T-helper 2 cell treated with Interferon-gamma antibody and Interleukin-4, amounts not matched to agents 5 μg/mL and 100 μg/mL, for 36 hours (primary cell): ENCODE measurements at regions not wholly inside any gene's neighbourhood (a gene's known extent, or its start where the extent isn't known, plus 50 kb on each side); places are given as distances from the start of the nearest gene placed in this dataset.
"Not testable (repeated sequence)": the region's sequence is repeated elsewhere in the genome, so short reads cannot be mapped to it uniquely, and the experiment has no call there.

Source experiments
- DNase-seq: peaks from one replicate; pipeline ENCODE4 v3.0.0; 2021; ENCODE audit warnings: low spot score
- H3K27ac Mint-ChIP-seq: one replicate; pipeline ENCODE4 v1.8.0; 2021; ENCODE audit warnings: mild to moderate bottlenecking, mixed read lengths
- H3K27me3 Mint-ChIP-seq: one replicate; pipeline ENCODE4 v1.8.0; 2021; ENCODE audit warnings: low read depth, mixed read lengths
- H3K36me3 Mint-ChIP-seq: one replicate; pipeline ENCODE4 v1.8.0; 2021; ENCODE audit warnings: low read depth, mixed read lengths
- H3K4me1 Mint-ChIP-seq: one replicate; pipeline ENCODE4 v1.8.0; 2021; ENCODE audit warnings: low read depth, mixed read lengths
- H3K4me3 Mint-ChIP-seq: one replicate; pipeline ENCODE4 v1.8.0; 2022; ENCODE audit warnings: mild to moderate bottlenecking, moderate library complexity, mixed read lengths
- H3K9me3 Mint-ChIP-seq: one replicate; pipeline ENCODE4 v1.8.0; 2021; ENCODE audit warnings: mixed read lengths

GRCh38 chr4:126539771-126540170, 1093.0 kb upstream of the INTU start:
- Mint-ChIP-seq H3K4me3 (no peak overlapping the region), H3K27me3 (no peaks in the 10 kb centered on the region), H3K9me3 (peaks cover 4% of the 10 kb centered on the region), H3K4me1 (no peaks in the 10 kb centered on the region), H3K36me3 (no peaks in the 10 kb centered on the region), H3K27ac (no peak overlapping the region)
- no peak for DNase-seq

- DNase-seq, result no peak
- no peak overlapping the region for H3K4me3 Mint-ChIP-seq
- no peaks in the 10 kb centered on the region for H3K27me3 Mint-ChIP-seq
- H3K4me1 Mint-ChIP-seq, result no peaks in the 10 kb centered on the region
- peaks cover 4% of the 10 kb centered on the region for H3K9me3 Mint-ChIP-seq
- H3K36me3 Mint-ChIP-seq, result no peaks in the 10 kb centered on the region
- no peak overlapping the region for H3K27ac Mint-ChIP-seq
Measured at GRCh38 chr4:126541820-126542219, 1090.9 kb upstream of the INTU start.

GRCh38 chr4:126544276-126544675, 1088.5 kb upstream of the INTU start:
- no peaks in the 10 kb centered on the region for H3K9me3 Mint-ChIP-seq
- no peaks in the 10 kb centered on the region for H3K36me3 Mint-ChIP-seq
- no peaks in the 10 kb centered on the region for H3K27me3 Mint-ChIP-seq
- H3K4me3 Mint-ChIP-seq, result no peak overlapping the region
- no peak overlapping the region for H3K27ac Mint-ChIP-seq
- no peaks in the 10 kb centered on the region for H3K4me1 Mint-ChIP-seq
- no peak for DNase-seq

- DNase-seq, H3K36me3 Mint-ChIP-seq, H3K27me3 Mint-ChIP-seq: not testable (repeated sequence)
Measured at GRCh38 chr4:126546197-126546596, 1086.6 kb upstream of the INTU start.

GRCh38 chr4:126547352-126547751, 1085.4 kb upstream of the INTU start:
- no peak overlapping the region for H3K4me3 Mint-ChIP-seq
- no peaks in the 10 kb centered on the region for H3K27me3 Mint-ChIP-seq
- DNase-seq, result no peak
- no peaks in the 10 kb centered on the region for H3K36me3 Mint-ChIP-seq
- H3K27ac Mint-ChIP-seq, result no peak overlapping the region
- H3K9me3 Mint-ChIP-seq, result no peaks in the 10 kb centered on the region
- H3K4me1 Mint-ChIP-seq, result no peaks in the 10 kb centered on the region

More at GRCh38 chr4:126546197-126546596, 1086.6 kb upstream of the INTU start:
- not testable (repeated sequence) for H3K9me3 Mint-ChIP-seq, H3K4me3 Mint-ChIP-seq, H3K27ac Mint-ChIP-seq, H3K4me1 Mint-ChIP-seq

GRCh38 chr4:126548890-126549289, 1083.9 kb upstream of the INTU start:
- H3K36me3 Mint-ChIP-seq, result no peaks in the 10 kb centered on the region
- H3K4me1 Mint-ChIP-seq, result no peaks in the 10 kb centered on the region
- no peaks in the 10 kb centered on the region for H3K27me3 Mint-ChIP-seq
- no peak overlapping the region for H3K27ac Mint-ChIP-seq
- no peak overlapping the region for H3K4me3 Mint-ChIP-seq
- no peaks in the 10 kb centered on the region for H3K9me3 Mint-ChIP-seq
- no peak for DNase-seq

- DNase-seq, result no peak
- Mint-ChIP-seq H3K27me3 (no peaks in the 10 kb centered on the region), H3K4me3 (no peak overlapping the region), H3K4me1 (no peaks in the 10 kb centered on the region), H3K36me3 (no peaks in the 10 kb centered on the region), H3K27ac (no peak overlapping the region), H3K9me3 (peaks cover 14% of the 10 kb centered on the region)
Measured at GRCh38 chr4:126552321-126552720, 1080.4 kb upstream of the INTU start.

- Mint-ChIP-seq H3K4me1 (no peaks in the 10 kb centered on the region), H3K9me3 (peaks cover 14% of the 10 kb centered on the region), H3K4me3 (no peak overlapping the region), H3K36me3 (no peaks in the 10 kb centered on the region), H3K27me3 (no peaks in the 10 kb centered on the region), H3K27ac (no peak overlapping the region)
- no peak for DNase-seq
Measured at GRCh38 chr4:126553248-126553647, 1079.5 kb upstream of the INTU start.

- Mint-ChIP-seq H3K36me3 (no peaks in the 10 kb centered on the region), H3K9me3 (peaks cover 18% of the 10 kb centered on the region), H3K27me3 (no peaks in the 10 kb centered on the region), H3K27ac (no peak overlapping the region), H3K4me1 (no peaks in the 10 kb centered on the region), H3K4me3 (no peak overlapping the region)
- DNase-seq, result no peak
Measured at GRCh38 chr4:126558596-126558995, 1074.2 kb upstream of the INTU start.

GRCh38 chr4:126559961-126560360, 1072.8 kb upstream of the INTU start:
- Mint-ChIP-seq H3K36me3 (no peaks in the 10 kb centered on the region), H3K27me3 (no peaks in the 10 kb centered on the region), H3K9me3 (peaks cover 15% of the 10 kb centered on the region), H3K4me3 (no peak overlapping the region), H3K4me1 (no peaks in the 10 kb centered on the region), H3K27ac (no peak overlapping the region)
- DNase-seq, result no peak

GRCh38 chr4:126560794-126561193, 1072.0 kb upstream of the INTU start:
- no peaks in the 10 kb centered on the region for H3K27me3 Mint-ChIP-seq
- no peak overlapping the region for H3K4me3 Mint-ChIP-seq
- peaks cover 12% of the 10 kb centered on the region for H3K9me3 Mint-ChIP-seq
- H3K36me3 Mint-ChIP-seq, result no peaks in the 10 kb centered on the region
- DNase-seq, result no peak
- H3K27ac Mint-ChIP-seq, result no peak overlapping the region
- H3K4me1 Mint-ChIP-seq, result no peaks in the 10 kb centered on the region

- H3K27me3 Mint-ChIP-seq, result no peaks in the 10 kb centered on the region
- H3K27ac Mint-ChIP-seq, result no peak overlapping the region
- no peak for DNase-seq
- H3K4me3 Mint-ChIP-seq, result no peak overlapping the region
- H3K36me3 Mint-ChIP-seq, result no peaks in the 10 kb centered on the region
- peaks cover 8% of the 10 kb centered on the region for H3K9me3 Mint-ChIP-seq
- H3K4me1 Mint-ChIP-seq, result no peaks in the 10 kb centered on the region
Measured at GRCh38 chr4:126563389-126563788, 1069.4 kb upstream of the INTU start.

GRCh38 chr4:126564283-126564854, 1068.4 kb upstream of the INTU start:
- Mint-ChIP-seq H3K9me3 (peaks cover 12% of the 10 kb centered on the region), H3K4me1 (no peaks in the 10 kb centered on the region), H3K27me3 (no peaks in the 10 kb centered on the region), H3K27ac (no peak overlapping the region), H3K36me3 (no peaks in the 10 kb centered on the region), H3K4me3 (no peak overlapping the region)
- DNase-seq, result no peak

GRCh38 chr4:126568652-126569570, 1063.8 kb upstream of the INTU start:
- no peak overlapping the region for H3K27ac Mint-ChIP-seq
- peaks cover 7% of the 10 kb centered on the region for H3K9me3 Mint-ChIP-seq
- H3K4me1 Mint-ChIP-seq, result no peaks in the 10 kb centered on the region

More at GRCh38 chr4:126568652-126569570, 1063.8 kb upstream of the INTU start:
- H3K36me3 Mint-ChIP-seq, result no peaks in the 10 kb centered on the region
- no peaks in the 10 kb centered on the region for H3K27me3 Mint-ChIP-seq
- no peak overlapping the region for H3K4me3 Mint-ChIP-seq
- DNase-seq, result no peak
